GM12878 (cell line): ENCODE measurements at regions not wholly inside any gene's neighbourhood (a gene's known extent, or its start where the extent isn't known, plus 50 kb on each side); places are given as distances from the start of the nearest gene placed in this dataset.

ENCODE experiments used
- BACH1 ChIP-seq: fragments of 450-650 bp; IDR thresholded peaks from 2 replicates; pipeline ENCODE4 v1.6.1; 2017; ENCODE audit warnings: mild to moderate bottlenecking, borderline replicate concordance
- CTCF ChIP-seq, 3 experiments: IDR thresholded peaks in 2 of 3; conservative IDR thresholded peaks in 1 of 3; 2 replicates each; pipeline ENCODE4 v1.5.1; 2011; ENCODE audit warnings: low read depth in 3 of 3, low read length in 3 of 3, mild to moderate bottlenecking in 3 of 3, control low read depth in 2 of 3, moderate library complexity in 2 of 3, inconsistent platforms in 1 of 3, mixed read lengths in 1 of 3; ENCODE audit not compliant: control insufficient read depth in 2 of 3, insufficient read depth in 1 of 3; ENCODE audit errors: extremely low read depth in 1 of 3
- EZH2 ChIP-seq: IDR thresholded peaks from 2 replicates; pipeline ENCODE4 v1.6.1; 2012; ENCODE audit warnings: low read depth, mild to moderate bottlenecking, control low read depth, inconsistent platforms, low read length, borderline replicate concordance; ENCODE audit not compliant: control insufficient read depth
- FOS ChIP-seq: IDR thresholded peaks from 3 replicates; pipeline ENCODE4 v1.6.1; 2011; ENCODE audit warnings: borderline replicate concordance; ENCODE audit not compliant: insufficient read length; ENCODE audit errors: extremely low read depth
- HCFC1 ChIP-seq: fragments of 150-350 bp; IDR thresholded peaks from 2 replicates; pipeline ENCODE4 v1.6.1; 2014; ENCODE audit warnings: low read length
- POLR2A ChIP-seq: IDR thresholded peaks from 2 replicates; pipeline ENCODE4 v1.6.1; 2011; ENCODE audit warnings: low read depth, mild to moderate bottlenecking, low read length
- POLR2AphosphoS2 ChIP-seq: IDR thresholded peaks from 2 replicates; pipeline ENCODE4 v1.6.1; 2011; ENCODE audit warnings: low read depth, mild to moderate bottlenecking, low read length, improper control_type of control experiment, moderate library complexity
- RFX5 ChIP-seq: IDR thresholded peaks from 2 replicates; pipeline ENCODE4 v1.6.1; 2011; ENCODE audit warnings: low read depth, low read length, improper control_type of control experiment
- SREBF1 ChIP-seq: IDR thresholded peaks from 2 replicates; pipeline ENCODE4 v1.6.1; 2012; ENCODE audit warnings: mild to moderate bottlenecking, low read length
- ZNF24 ChIP-seq: fragments of 450-650 bp; IDR thresholded peaks from 2 replicates; pipeline ENCODE4 v1.6.1; 2017; ENCODE audit warnings: antibody characterized with exemption, mild to moderate bottlenecking

GRCh38 chr22:49272546-49273125, 555.0 kb downstream of the BRD1 start:
- TF ChIP-seq POLR2AphosphoS2 (no peak), HCFC1 (no peak), CTCF (IDR thresholded peaks at IDR 0.05 in 2 of 3, conservative IDR thresholded peaks at IDR 0.05 in 1 of 3; ENCODE audit: control insufficient read depth in 2 of 3, extremely low read depth in 1 of 3, insufficient read depth in 1 of 3, low read depth in 3 of 3, low read length in 3 of 3) (no peak), BACH1 (no peak), RFX5 (no peak), ZNF24 (no peak), FOS (no peak), POLR2A (no peak), EZH2 (no peak), SREBF1 (no peak)
